Gastroesophageal sphincter (tissue), 4 donors: ENCODE measurements at regions not wholly inside any gene's neighbourhood (a gene's known extent, or its start where the extent isn't known, plus 50 kb on each side); places are given as distances from the start of the nearest gene placed in this dataset.

Experiments used
- ATAC-seq: fragments of 150-250 bp; one replicate; pipeline ENCODE4 v1.9.1; 2016; ENCODE audit warnings: mild to moderate bottlenecking, moderate library complexity
- H3K27ac ChIP-seq, 4 donors: fragments of 200-600 bp; sonication (generic) in 3 of 4; 1 replicate in 3 of 4; 2 replicates in 1 of 4; pipeline ENCODE4 v1.5.1; 2016 to 2019
- H3K27me3 ChIP-seq: fragments of 200-600 bp; sonication (generic); one replicate; pipeline ENCODE4 v1.5.1; 2019
- H3K36me3 ChIP-seq, 2 donors: fragments of 200-600 bp; sonication (generic); one replicate each; pipeline ENCODE4 v1.5.1; 2019; ENCODE audit warnings: control low read depth in 1 of 2
- H3K4me1 ChIP-seq, 3 donors: fragments of 200-600 bp; sonication (generic); 1 replicate in 2 of 3; 2 replicates in 1 of 3; pipeline ENCODE4 v1.5.1; 2016 to 2019; ENCODE audit warnings: control low read depth in 2 of 3
- H3K4me3 ChIP-seq, 2 donors: fragments of 200-600 bp; sonication (generic); one replicate each; pipeline ENCODE4 v1.5.1; 2019; ENCODE audit warnings: mild to moderate bottlenecking in 1 of 2, moderate library complexity in 1 of 2
- H3K9me3 ChIP-seq, 3 donors: fragments of 200-600 bp; sonication (generic); one replicate each; pipeline ENCODE4 v1.5.1; 2017 to 2019; ENCODE audit warnings: control low read depth in 2 of 3
- EP300 ChIP-seq: sonication (generic); formaldehyde crosslinking; IDR thresholded peaks from one replicate; pipeline ENCODE4 v1.6.1; 2017; ENCODE audit warnings: antibody characterized with exemption, mild to moderate bottlenecking
- POLR2A ChIP-seq, 2 donors: fragments of 450-650 bp; IDR thresholded peaks; one replicate each; pipeline ENCODE4 v1.6.1; 2017; ENCODE audit warnings: antibody characterized with exemption in 2 of 2, mild to moderate bottlenecking in 2 of 2, moderate library complexity in 1 of 2
- POLR2AphosphoS5 ChIP-seq: sonication (generic); formaldehyde crosslinking; IDR thresholded peaks from one replicate; pipeline ENCODE4 v1.6.1; 2017; ENCODE audit warnings: antibody characterized with exemption
- WGBS, 2 donors: methylation state at CpG; one replicate each; pipeline ENCODE4 v1.1.5; 2018; ENCODE audit warnings: low coverage in 1 of 2; 5-methylcytosine and 5-hydroxymethylcytosine counted together
- TF ChIP-seq, protein P1 (sequence below), 4 experiments: fragments of 200-600 bp in 2 of 4; fragments of 450-650 bp in 2 of 4; sonication (generic) in 1 of 4; IDR thresholded peaks; one replicate each; pipeline ENCODE4 v1.5.1; 2017 to 2019; ENCODE audit warnings: antibody characterized with exemption in 4 of 4, mild to moderate bottlenecking in 2 of 4, moderate library complexity in 2 of 4

DNA sequence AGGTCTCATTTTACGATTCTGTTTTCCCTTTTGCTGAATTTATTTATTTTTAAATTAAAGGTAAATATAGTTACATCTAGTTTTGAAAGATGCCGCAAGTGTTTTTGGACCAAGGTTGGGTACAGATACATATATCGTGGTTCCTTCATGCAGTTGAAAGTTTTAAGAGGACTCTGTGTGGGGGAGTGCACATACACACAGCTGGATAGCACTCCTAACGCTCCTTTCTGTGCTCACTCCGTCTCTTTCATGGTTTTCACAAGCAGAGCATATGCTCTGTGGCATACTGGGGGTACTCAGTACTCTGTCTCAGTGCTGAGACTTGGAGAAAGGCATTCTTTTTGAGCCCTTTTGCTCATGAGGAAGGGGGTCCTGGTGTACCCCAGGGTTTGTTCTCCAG, 307.5 kb downstream of the DOCK8 start:
- 85 to 95% methylated on average over 5 of the region's 5 CpGs for WGBS, 2 donors
- Histone ChIP-seq H3K27me3 (no peaks in the 10 kb centered on the region), H3K27ac (no peak overlapping the region), H3K9me3 (no peaks in the 10 kb centered on the region), H3K4me1 (peaks cover 0 to 49% (median 4%) of the 10 kb centered on the region in 3 donors), H3K36me3 (no peaks in the 10 kb centered on the region), H3K4me3 (no peak overlapping the region)
- no peak for ATAC-seq
- TF ChIP-seq POLR2A (IDR thresholded peaks at IDR 0.05), result no peak
- no peak for TF ChIP-seq EP300
- TF ChIP-seq POLR2AphosphoS5, result no peak
- TF ChIP-seq, protein P1, sequence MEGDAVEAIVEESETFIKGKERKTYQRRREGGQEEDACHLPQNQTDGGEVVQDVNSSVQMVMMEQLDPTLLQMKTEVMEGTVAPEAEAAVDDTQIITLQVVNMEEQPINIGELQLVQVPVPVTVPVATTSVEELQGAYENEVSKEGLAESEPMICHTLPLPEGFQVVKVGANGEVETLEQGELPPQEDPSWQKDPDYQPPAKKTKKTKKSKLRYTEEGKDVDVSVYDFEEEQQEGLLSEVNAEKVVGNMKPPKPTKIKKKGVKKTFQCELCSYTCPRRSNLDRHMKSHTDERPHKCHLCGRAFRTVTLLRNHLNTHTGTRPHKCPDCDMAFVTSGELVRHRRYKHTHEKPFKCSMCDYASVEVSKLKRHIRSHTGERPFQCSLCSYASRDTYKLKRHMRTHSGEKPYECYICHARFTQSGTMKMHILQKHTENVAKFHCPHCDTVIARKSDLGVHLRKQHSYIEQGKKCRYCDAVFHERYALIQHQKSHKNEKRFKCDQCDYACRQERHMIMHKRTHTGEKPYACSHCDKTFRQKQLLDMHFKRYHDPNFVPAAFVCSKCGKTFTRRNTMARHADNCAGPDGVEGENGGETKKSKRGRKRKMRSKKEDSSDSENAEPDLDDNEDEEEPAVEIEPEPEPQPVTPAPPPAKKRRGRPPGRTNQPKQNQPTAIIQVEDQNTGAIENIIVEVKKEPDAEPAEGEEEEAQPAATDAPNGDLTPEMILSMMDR (IDR thresholded peaks at IDR 0.05), result no peak

DNA sequence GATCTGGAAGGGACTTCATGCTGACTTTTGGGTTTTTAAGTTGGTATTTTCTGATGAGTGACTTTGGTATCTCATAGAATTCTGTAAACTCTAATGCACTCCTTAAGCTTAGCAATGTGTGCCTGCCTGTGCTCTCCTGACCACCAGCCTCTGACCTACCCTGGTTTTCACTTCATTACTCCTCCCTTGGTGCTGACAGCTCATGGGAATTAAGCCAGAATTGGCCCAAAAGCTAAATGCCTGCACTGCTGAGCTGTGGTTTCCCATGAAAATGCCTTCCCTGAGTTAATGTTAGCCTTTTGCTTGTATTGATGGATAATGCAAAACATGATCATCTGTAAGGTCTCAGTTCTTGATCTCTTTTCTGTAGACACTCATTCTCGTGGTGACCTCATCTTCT, 308.0 kb downstream of the DOCK8 start:
- H3K36me3 ChIP-seq, result no peaks in the 10 kb centered on the region
- H3K4me3 ChIP-seq, result no peak overlapping the region
- 57% methylated on average over 1 of the region's 1 CpG; no CpG with 5 or more reads in 1 of the 2 donors for WGBS, 2 donors
- H3K27me3 ChIP-seq, result no peaks in the 10 kb centered on the region
- TF ChIP-seq POLR2A (IDR thresholded peaks at IDR 0.05), result no peak
- TF ChIP-seq POLR2AphosphoS5, result no peak
- peaks cover 0 to 49% (median 4%) of the 10 kb centered on the region in 3 donors for H3K4me1 ChIP-seq
- no peaks in the 10 kb centered on the region for H3K9me3 ChIP-seq
- peak; percentile 41 for ATAC-seq
- no peak overlapping the region for H3K27ac ChIP-seq

DNA sequence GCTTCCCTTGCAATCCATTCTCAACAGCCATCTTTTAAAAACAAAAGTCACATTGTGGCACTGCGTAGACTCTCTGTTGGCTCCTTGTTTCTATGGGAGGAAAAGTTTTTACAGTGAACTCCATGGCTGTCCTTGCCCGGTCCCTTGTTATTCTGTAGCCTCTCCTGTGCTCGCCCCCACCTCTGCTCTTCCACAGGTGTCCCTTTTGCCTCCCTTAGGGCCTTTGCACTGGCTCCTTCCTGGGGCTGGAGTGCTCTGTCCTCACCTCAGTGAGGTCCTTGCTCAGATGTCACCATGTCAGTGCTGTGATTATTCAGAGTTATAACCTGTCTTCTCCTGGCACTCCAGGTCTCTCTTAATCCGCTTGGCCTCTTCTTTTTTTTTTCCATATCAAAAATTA, 308.8 kb downstream of the DOCK8 start:
- Histone ChIP-seq H3K27ac (no peak overlapping the region), H3K27me3 (no peaks in the 10 kb centered on the region), H3K4me1 (peaks cover 0 to 49% (median 4%) of the 10 kb centered on the region in 3 donors), H3K36me3 (no peaks in the 10 kb centered on the region), H3K4me3 (no peak overlapping the region), H3K9me3 (no peaks in the 10 kb centered on the region)
- no peak for ATAC-seq
- TF ChIP-seq EP300, result no peak
- no peak for TF ChIP-seq POLR2AphosphoS5
- TF ChIP-seq POLR2A (IDR thresholded peaks at IDR 0.05), result no peak
- TF ChIP-seq, protein P1 (IDR thresholded peaks at IDR 0.05), result no peak
- 95 to 100% methylated on average over 1 to 4 of the region's 4 CpGs for WGBS, 2 donors

DNA sequence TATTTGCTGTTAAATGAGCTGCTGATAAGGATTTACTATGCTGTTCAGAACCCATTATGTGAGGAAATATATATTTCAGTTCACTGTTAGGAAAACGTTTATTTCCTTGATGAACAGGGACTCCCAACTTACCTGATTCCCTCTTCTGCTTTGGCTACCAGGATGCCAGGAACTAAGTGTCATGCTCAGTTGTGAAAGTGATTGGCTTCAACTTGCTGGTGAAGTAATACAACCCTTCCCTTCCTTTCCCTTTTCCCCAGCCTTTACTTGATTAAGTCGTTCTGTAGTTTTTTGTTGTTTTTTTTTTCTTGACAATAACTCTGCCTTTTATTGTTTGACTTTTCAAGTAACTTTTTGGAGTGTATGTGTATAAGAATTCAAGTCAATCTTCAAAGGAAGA, 309.3 kb downstream of the DOCK8 start:
- peaks cover 0 to 49% (median 4%) of the 10 kb centered on the region in 3 donors for H3K4me1 ChIP-seq
- H3K27ac ChIP-seq, result no peak overlapping the region
- H3K4me3 ChIP-seq, result no peak overlapping the region
- H3K27me3 ChIP-seq, result no peaks in the 10 kb centered on the region
- H3K36me3 ChIP-seq, result no peaks in the 10 kb centered on the region
- TF ChIP-seq, protein P1 (IDR thresholded peaks at IDR 0.05), result no peak
- TF ChIP-seq POLR2AphosphoS5 (no peak), EP300 (no peak), POLR2A (IDR thresholded peaks at IDR 0.05) (no peak)
- H3K9me3 ChIP-seq, result no peaks in the 10 kb centered on the region
- WGBS, 2 donors, result 53 to 58% methylated on average over 2 of the region's 2 CpGs
- peak; percentile 39 for ATAC-seq

DNA sequence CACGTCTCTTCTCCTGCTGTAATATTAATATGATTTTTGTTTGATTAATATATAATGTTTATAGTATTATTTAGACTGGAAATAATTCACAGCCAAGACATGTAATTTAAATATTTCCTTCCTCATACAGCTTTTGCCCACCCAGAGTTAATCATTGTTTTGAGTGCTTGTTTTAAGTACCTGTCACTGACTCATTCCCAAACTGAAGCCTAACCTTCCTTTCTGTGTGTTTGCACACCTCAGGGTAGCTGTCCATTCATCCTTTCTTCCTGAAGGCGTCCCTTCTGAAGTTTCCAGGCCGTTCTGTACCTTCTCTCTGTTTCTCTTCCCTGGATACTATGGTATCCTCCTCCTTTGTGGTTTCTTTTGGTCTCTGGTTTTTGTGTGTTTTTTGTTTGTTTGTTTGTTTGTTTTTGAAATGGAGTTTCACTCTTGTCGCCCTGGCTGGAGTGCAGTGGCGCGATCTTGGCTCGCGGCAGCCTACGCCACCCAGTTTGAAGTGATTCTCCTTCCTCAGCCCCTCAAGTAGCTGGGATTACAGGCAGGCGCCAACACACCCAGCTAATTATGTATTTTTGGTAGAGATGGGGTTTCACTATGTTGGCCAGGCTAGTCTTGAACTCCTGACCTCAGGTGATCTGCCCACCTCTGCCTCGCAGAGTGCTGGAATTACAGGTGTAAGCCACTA, 312.4 kb downstream of the DOCK8 start:
- 75 to 80% methylated on average over 3 to 7 of the region's 11 CpGs for WGBS, 2 donors
- Histone ChIP-seq H3K4me1 (peaks cover 0 to 37% (median 7%) of the 10 kb centered on the region in 3 donors), H3K27me3 (no peaks in the 10 kb centered on the region), H3K4me3 (no peak overlapping the region), H3K27ac (no peak overlapping the region), H3K36me3 (no peaks in the 10 kb centered on the region), H3K9me3 (no peaks in the 10 kb centered on the region)
- TF ChIP-seq POLR2A (IDR thresholded peaks at IDR 0.05) (no peak), POLR2AphosphoS5 (no peak), EP300 (no peak)
- TF ChIP-seq, protein P1 (IDR thresholded peaks at IDR 0.05), result no peak
- ATAC-seq, result no peak
